Stomach (tissue), 8 donors: ENCODE measurements at regions not wholly inside any gene's neighbourhood (a gene's known extent, or its start where the extent isn't known, plus 50 kb on each side); places are given as distances from the start of the nearest gene placed in this dataset.
A peak's percentile ranks its signal among the peaks of the same experiment; 100 is the strongest.

Experiments used
- DNase-seq, 2 donors: peaks; one replicate each; pipeline versions ENCODE4 v3.0.0 to v3.0.0-alpha.2; 2013 to 2019
- H3K27ac ChIP-seq, 5 donors: fragments of 200-600 bp in 4 of 5; sonication (generic) in 4 of 5; one replicate each; pipeline ENCODE4 v1.5.1; 2013 to 2019; ENCODE audit warnings: mild to moderate bottlenecking in 1 of 5, moderate library complexity in 1 of 5
- H3K27me3 ChIP-seq, 3 donors: fragments of 200-600 bp; sonication (generic); one replicate each; pipeline ENCODE4 v1.5.1; 2017 to 2019; ENCODE audit warnings: mixed run types in 1 of 3
- H3K36me3 ChIP-seq, 4 donors: fragments of 200-600 bp; sonication (generic); 1 replicate in 3 of 4; 2 replicates in 1 of 4; pipeline ENCODE4 v1.5.1; 2016 to 2019
- H3K4me1 ChIP-seq, 4 donors: fragments of 200-600 bp; sonication (generic); one replicate each; pipeline ENCODE4 v1.5.1; 2016 to 2019
- H3K4me3 ChIP-seq, 4 donors: fragments of 200-600 bp; sonication (generic) in 3 of 4; one replicate each; pipeline ENCODE4 v1.5.1; 2016 to 2019; ENCODE audit warnings: mild to moderate bottlenecking in 1 of 4
- H3K9me3 ChIP-seq, 4 donors: fragments of 200-600 bp; sonication (generic); one replicate each; pipeline ENCODE4 v1.5.1; 2016 to 2019
- EP300 ChIP-seq: sonication (generic); formaldehyde crosslinking; IDR thresholded peaks from one replicate; pipeline ENCODE4 v1.6.1; 2017; ENCODE audit warnings: antibody characterized with exemption
- POLR2A ChIP-seq, 4 donors: fragments of 450-650 bp; IDR thresholded peaks; one replicate each; pipeline ENCODE4 v1.6.1; 2016; ENCODE audit warnings: antibody characterized with exemption in 4 of 4, control low read depth in 2 of 4, mild to moderate bottlenecking in 1 of 4, moderate library complexity in 1 of 4
- POLR2AphosphoS5 ChIP-seq, 3 donors: sonication (generic); formaldehyde crosslinking; IDR thresholded peaks; one replicate each; pipeline ENCODE4 v1.6.1; 2016; ENCODE audit warnings: antibody characterized with exemption in 3 of 3
- WGBS, 5 donors: extraction: QIAGEN DNeasy Blood & Tissue Kit in 3 of 5; methylation state at CpG; one replicate each; pipeline versions ENCODE4 v1.1.5 to v1.1.7; 2013 to 2018; 5-methylcytosine and 5-hydroxymethylcytosine counted together
- intact Hi-C: fragments of 100-400 bp; cut with DNase I; formaldehyde crosslinking; loops from one replicate; pipeline ENCODE4 v1.15.1; 2023; ENCODE audit warnings: low total_unique reads
- TF ChIP-seq, protein P1 (sequence below), 7 experiments: fragments of 450-650 bp in 4 of 7; fragments of 200-600 bp in 3 of 7; sonication (generic) in 3 of 7; IDR thresholded peaks; one replicate each; pipeline ENCODE4 v1.5.1; 2016 to 2019; ENCODE audit warnings: antibody characterized with exemption in 7 of 7, control low read depth in 2 of 7, mild to moderate bottlenecking in 1 of 7
- donor health status: healthy with polysubstance abuse.
- donor health status: Bipolar disorder and iron deficiency.
- donor health status: healthy.

DNA sequence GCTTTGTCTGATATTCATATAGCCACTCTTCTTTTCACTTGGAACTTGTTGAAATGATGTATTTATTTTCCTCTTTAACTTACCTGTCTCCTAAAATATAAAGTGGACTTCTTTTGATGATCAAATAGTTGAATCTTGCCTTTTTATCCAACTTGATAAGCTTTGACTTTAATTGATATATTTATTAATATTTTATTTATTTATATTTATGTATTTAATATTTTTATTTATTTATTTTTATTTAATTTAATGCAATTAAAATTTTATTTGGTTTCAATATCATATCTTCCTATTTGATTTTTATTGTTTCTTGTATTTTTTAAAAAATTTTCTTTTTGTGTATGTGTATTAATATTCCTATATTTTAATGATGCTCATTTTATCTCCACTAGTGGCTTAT is 555.1 kb upstream of the EPHA6 start:
- no peaks in the 10 kb centered on the region for H3K27me3 ChIP-seq
- H3K36me3 ChIP-seq = no peaks in the 10 kb centered on the region
- intact Hi-C loops = no loop called here
- no peak for DNase-seq
- no peak overlapping the region for H3K4me3 ChIP-seq
- H3K9me3 ChIP-seq = peaks cover 0 to 8% (median 0%) of the 10 kb centered on the region in 4 donors
- no peak overlapping the region for H3K27ac ChIP-seq
- H3K4me1 ChIP-seq = no peaks in the 10 kb centered on the region
- TF ChIP-seq POLR2A (IDR thresholded peaks at IDR 0.05) (no peak), POLR2AphosphoS5 (IDR thresholded peaks at IDR 0.05) (no peak), EP300 (no peak)
- TF ChIP-seq, protein P1, sequence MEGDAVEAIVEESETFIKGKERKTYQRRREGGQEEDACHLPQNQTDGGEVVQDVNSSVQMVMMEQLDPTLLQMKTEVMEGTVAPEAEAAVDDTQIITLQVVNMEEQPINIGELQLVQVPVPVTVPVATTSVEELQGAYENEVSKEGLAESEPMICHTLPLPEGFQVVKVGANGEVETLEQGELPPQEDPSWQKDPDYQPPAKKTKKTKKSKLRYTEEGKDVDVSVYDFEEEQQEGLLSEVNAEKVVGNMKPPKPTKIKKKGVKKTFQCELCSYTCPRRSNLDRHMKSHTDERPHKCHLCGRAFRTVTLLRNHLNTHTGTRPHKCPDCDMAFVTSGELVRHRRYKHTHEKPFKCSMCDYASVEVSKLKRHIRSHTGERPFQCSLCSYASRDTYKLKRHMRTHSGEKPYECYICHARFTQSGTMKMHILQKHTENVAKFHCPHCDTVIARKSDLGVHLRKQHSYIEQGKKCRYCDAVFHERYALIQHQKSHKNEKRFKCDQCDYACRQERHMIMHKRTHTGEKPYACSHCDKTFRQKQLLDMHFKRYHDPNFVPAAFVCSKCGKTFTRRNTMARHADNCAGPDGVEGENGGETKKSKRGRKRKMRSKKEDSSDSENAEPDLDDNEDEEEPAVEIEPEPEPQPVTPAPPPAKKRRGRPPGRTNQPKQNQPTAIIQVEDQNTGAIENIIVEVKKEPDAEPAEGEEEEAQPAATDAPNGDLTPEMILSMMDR (IDR thresholded peaks at IDR 0.05) = no peak

DNA sequence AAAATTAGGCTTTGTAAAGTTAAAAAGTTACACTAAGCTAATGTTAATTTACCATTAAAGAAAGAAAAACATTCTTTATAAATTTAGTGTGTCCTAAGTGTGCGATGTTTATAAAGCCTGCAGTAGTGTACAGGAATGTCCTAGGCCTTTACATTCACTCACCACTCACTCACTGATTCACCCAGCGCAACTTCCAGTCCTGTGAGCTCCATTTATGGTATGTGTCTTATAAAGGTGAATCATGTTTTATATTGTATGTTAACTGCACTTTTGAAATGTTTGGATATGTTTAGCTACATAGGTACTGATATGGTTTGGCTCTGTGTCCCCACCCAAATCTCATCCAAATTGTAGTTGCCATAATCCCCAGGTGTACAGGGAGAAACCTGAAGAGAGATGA is 549.7 kb upstream of the EPHA6 start:
- TF ChIP-seq POLR2AphosphoS5 (IDR thresholded peaks at IDR 0.05) (no peak), EP300 (no peak), POLR2A (IDR thresholded peaks at IDR 0.05) (no peak)
- TF ChIP-seq, protein P1 (IDR thresholded peaks at IDR 0.05) = no peak
- no peaks in the 10 kb centered on the region for H3K36me3 ChIP-seq
- intact Hi-C loops = no loop called here
- peaks cover 0 to 8% (median 0%) of the 10 kb centered on the region in 4 donors for H3K9me3 ChIP-seq
- H3K4me1 ChIP-seq = no peaks in the 10 kb centered on the region
- 93 to 97% (median 94%) methylated on average over 2 of the region's 2 CpGs for WGBS, 5 donors
- H3K4me3 ChIP-seq = no peak overlapping the region
- no peak for DNase-seq
- H3K27ac ChIP-seq = no peak overlapping the region
- no peaks in the 10 kb centered on the region for H3K27me3 ChIP-seq

DNA sequence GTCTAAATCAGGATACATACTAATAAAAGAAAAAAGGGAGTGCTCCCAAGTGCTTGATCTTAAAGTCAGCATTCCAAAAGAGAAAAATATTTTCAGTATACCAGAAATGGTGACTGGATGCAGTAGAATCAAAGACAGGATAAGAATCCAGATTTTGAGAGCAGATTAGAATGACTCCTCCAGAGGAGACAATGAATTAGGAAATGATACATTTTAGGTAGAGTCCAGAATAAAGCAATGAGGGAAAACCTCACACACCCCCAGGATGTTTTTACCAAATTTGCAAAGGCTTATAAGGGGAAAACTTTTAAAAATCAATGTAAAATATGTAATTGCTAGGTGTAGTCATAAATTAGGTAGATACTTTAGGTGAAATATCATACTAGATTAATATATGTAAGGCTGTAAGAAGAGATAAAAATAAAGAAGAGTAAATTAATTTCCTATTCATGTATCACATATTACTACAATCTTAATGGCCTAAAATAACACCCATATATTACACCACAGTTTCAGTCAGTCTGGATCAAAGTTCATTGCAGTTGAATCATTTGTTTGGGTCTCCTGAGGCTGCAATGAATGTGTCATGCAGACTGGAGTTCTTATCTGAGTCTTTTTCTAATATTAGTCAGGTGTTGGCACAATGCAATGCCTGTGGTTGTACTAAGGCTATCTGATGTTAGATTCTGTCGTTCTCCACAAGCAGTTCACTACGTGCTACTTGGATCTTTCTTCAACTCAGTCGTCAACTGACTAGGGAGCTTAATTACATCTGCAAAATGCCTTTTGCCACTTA is 547.8 kb upstream of the EPHA6 start:
- Histone ChIP-seq H3K4me1 (no peaks in the 10 kb centered on the region), H3K36me3 (no peaks in the 10 kb centered on the region), H3K27ac (no peak overlapping the region), H3K4me3 (no peak overlapping the region), H3K27me3 (no peaks in the 10 kb centered on the region), H3K9me3 (no peaks in the 10 kb centered on the region)
- 23 to 61% (median 39%) methylated on average over 3 of the region's 3 CpGs for WGBS, 5 donors
- TF ChIP-seq POLR2A (IDR thresholded peaks at IDR 0.05) (no peak), POLR2AphosphoS5 (IDR thresholded peaks at IDR 0.05) (no peak), EP300 (no peak)
- TF ChIP-seq, protein P1 (IDR thresholded peaks at IDR 0.05) = no peak
- intact Hi-C loops = no loop called here
- DNase-seq = peak in 1 of 2 donors; percentile 53

DNA sequence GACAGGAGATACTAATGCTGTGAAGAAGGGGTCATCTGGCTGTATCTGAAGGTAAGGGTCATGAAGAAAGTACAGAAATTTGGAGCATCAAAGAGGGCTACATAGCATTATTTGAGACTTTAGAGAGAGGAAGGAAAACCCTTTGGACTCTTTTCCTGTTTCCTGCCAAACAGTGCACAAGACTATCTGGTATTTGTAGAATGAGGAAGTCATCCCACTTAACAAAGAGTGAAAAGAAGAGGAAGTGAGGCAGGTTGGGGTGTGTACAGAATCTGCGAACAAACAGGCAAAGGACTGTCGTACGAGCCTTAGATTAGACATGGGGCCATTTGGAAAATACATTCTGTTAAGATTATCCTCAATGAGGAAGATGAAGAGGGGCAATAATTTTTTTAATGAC is 546.8 kb upstream of the EPHA6 start:
- no peaks in the 10 kb centered on the region for H3K27me3 ChIP-seq
- no peaks in the 10 kb centered on the region for H3K36me3 ChIP-seq
- 29 to 44% (median 39%) methylated on average over 3 of the region's 3 CpGs for WGBS, 5 donors
- TF ChIP-seq, protein P1 (IDR thresholded peaks at IDR 0.05) = no peak
- TF ChIP-seq POLR2AphosphoS5 (IDR thresholded peaks at IDR 0.05) (no peak), POLR2A (IDR thresholded peaks at IDR 0.05) (no peak), EP300 (no peak)
- H3K4me1 ChIP-seq = no peaks in the 10 kb centered on the region
- H3K4me3 ChIP-seq = no peak overlapping the region
- H3K9me3 ChIP-seq = no peaks in the 10 kb centered on the region
- DNase-seq = peak in 1 of 2 donors; percentile 2
- no peak overlapping the region for H3K27ac ChIP-seq
- intact Hi-C loops = no loop called here
